ENCODE measurements at regions not wholly inside any gene's neighbourhood (a gene's known extent, or its start where the extent isn't known, plus 50 kb on each side); places are given as distances from the start of the nearest gene placed in this dataset.
"Not testable (repeated sequence)": the region's sequence is repeated elsewhere in the genome, so short reads cannot be mapped to it uniquely, and the experiment has no call there.

DNA sequence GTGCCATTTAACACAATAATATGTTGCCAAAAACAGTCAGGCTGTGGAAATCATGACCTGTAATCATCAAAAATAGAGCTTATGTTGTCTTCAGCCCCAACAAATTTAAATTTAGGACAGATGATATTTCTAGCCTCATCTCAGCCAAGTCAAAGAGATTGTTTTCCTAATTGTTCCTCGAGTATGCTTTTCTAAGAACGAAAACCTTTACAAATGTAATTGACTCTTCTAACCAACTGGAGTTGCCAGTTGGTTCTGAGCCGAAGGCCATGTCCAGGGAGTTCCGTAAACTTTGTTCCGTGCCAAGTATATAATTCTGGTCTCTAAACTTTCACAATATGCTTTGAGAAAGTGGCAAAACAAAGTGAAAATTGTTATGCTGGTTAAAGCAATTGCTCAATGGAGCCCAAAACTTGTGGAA lies 160.8 kb downstream of the CEMIP2 start:
- Mint-ChIP-seq H3K4me1 (ENCODE audit: low read depth) (no peaks in the 10 kb centered on the region), H3K4me3 (no peak overlapping the region), H3K9me3 (peaks cover 3% of the 10 kb centered on the region), H3K27ac (no peak overlapping the region), H3K27me3 (no peaks in the 10 kb centered on the region), H3K36me3 (ENCODE audit: low read depth) (no peaks in the 10 kb centered on the region)
- no peak for DNase-seq

DNA sequence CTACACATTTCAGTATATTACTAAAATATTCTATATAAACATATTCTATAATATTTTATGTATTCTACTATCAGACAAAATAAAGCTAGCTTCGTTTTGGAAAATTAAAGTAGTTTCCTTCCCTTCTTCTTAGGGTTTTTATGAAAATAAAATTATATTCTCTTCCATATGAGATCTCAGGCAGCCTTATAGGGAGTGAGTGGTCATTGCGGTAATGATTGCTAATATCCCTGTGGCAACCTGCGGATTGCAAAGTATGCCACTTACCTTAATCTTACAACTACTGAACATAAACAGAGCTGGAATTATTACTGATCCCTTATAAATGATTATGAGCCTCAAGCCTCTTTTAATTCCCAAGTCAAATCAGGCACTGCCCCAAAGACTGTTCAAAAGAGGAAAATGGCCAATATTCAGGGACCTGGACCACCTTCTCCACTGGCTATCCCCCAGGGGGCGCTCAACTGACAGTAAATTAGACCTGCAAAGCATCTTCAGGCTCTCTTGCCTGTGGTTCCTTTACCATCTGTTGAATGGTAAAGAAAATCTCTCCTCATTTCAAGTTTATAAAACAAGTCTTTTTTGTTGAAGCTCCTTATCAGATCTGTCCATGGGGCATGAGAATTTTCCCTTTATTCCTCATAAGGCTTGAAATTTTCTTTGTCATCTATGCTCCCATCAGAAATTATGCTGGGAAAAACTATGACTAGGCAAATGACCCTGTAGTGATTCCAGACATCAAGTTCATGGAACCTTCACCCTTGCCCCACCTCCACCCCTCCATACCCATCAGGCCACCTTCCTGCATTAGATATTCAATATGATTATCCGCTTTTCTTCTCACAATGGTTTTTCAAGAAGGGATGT lies 163.9 kb downstream of the CEMIP2 start:
- Mint-ChIP-seq H3K4me3 (no peak overlapping the region), H3K9me3 (no peaks in the 10 kb centered on the region), H3K27me3 (no peaks in the 10 kb centered on the region), H3K27ac (no peak overlapping the region), H3K4me1 (ENCODE audit: low read depth) (no peaks in the 10 kb centered on the region), H3K36me3 (ENCODE audit: low read depth) (no peaks in the 10 kb centered on the region)
- DNase-seq = peak; percentile 78

DNA sequence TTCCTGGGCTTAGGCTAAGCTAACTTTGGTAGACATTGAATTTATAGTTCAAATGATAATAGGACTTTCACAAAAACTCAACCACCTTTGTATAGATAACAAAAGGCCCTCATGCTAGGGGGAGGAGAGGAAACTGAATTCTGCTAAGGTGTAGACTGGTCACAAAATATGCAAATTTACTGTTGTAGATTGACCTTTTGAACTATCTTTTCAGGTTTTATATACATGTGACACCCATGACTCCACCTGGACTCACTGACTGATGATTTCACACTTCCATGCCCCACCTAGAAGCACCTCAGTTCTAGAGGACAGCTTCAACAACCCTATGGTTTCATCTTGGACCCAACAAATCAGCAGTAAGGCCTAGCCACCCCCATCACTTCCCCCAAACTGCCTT lies 165.7 kb downstream of the CEMIP2 start:
- H3K9me3 Mint-ChIP-seq = no peaks in the 10 kb centered on the region
- no peaks in the 10 kb centered on the region for H3K36me3 Mint-ChIP-seq (ENCODE audit: low read depth)
- no peak overlapping the region for H3K27ac Mint-ChIP-seq
- no peak for DNase-seq
- H3K4me3 Mint-ChIP-seq = no peak overlapping the region
- H3K27me3 Mint-ChIP-seq = no peaks in the 10 kb centered on the region
- H3K4me1 Mint-ChIP-seq (ENCODE audit: low read depth) = no peaks in the 10 kb centered on the region

DNA sequence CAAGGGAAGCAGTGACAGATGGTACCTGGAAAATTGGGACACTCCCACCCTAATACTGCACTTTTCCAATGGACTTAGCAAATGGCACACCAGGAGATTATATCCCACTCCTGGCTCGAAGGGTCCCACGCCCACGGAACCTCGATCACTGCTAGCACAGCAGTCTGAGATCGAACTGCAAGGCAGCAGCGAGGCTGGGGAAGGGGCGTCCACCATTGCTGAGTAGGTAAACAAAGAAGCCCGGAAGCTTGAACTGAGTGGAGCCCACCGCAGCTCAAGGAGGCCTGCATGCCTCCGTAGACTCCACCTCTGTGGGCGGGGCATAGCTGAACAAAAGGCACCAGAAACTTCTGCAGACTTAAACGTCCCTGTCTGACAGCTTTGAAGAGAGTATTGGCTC lies 172.6 kb downstream of the CEMIP2 start:
- not testable (repeated sequence) for H3K27ac Mint-ChIP-seq; H3K4me3 Mint-ChIP-seq; H3K4me1 Mint-ChIP-seq (ENCODE audit: low read depth); H3K36me3 Mint-ChIP-seq (ENCODE audit: low read depth); H3K9me3 Mint-ChIP-seq; DNase-seq
- peaks cover 15% of the 10 kb centered on the region for H3K27me3 Mint-ChIP-seq

DNA sequence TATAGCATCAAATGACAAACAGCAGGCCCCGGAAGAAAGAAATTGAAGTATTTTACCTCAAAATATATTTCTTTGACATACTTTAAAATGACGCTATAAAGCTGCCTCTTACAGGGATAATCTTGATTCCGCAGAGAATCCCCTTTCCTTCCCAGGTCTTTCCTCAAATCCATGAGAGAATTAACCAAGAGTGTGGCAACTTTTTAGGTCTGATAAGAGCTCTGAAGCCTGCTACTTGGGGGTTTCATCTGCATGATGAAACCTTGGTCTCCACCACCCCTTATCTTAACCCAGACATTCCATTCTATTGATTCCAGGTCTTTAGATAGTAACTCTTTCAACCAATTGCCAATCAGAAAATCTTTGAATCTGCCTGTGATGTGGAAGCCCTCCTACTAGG lies 173.8 kb downstream of the CEMIP2 start:
- H3K4me1 Mint-ChIP-seq (ENCODE audit: low read depth) = no peaks in the 10 kb centered on the region
- DNase-seq = no peak
- peaks cover 15% of the 10 kb centered on the region for H3K27me3 Mint-ChIP-seq
- no peaks in the 10 kb centered on the region for H3K36me3 Mint-ChIP-seq (ENCODE audit: low read depth)
- no peaks in the 10 kb centered on the region for H3K9me3 Mint-ChIP-seq
- no peak overlapping the region for H3K27ac Mint-ChIP-seq
- H3K4me3 Mint-ChIP-seq = no peak overlapping the region

DNA sequence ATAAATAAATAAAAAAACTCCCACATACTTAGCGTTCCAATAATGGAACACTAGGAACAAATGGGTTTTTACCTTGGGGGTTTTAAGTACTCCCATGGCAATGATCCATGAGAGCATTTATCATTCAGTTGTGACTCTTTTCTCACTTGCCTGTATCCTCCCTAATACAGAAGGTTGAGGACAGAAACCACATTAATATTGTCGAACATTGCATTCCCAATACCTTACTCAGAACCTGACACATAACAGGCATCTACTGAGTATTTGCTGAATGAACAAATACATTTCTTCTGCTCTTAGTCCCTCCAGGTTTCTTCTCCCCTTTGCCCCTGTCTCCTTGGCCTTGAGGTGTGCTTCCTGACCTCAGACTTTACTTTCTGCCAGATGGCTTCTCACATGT lies 175.9 kb downstream of the CEMIP2 start:
- Mint-ChIP-seq H3K27me3 (peaks cover 15% of the 10 kb centered on the region), H3K4me3 (no peak overlapping the region), H3K36me3 (ENCODE audit: low read depth) (no peaks in the 10 kb centered on the region), H3K27ac (no peak overlapping the region), H3K4me1 (ENCODE audit: low read depth) (peaks cover 4% of the 10 kb centered on the region), H3K9me3 (no peaks in the 10 kb centered on the region)
- DNase-seq = no peak

DNA sequence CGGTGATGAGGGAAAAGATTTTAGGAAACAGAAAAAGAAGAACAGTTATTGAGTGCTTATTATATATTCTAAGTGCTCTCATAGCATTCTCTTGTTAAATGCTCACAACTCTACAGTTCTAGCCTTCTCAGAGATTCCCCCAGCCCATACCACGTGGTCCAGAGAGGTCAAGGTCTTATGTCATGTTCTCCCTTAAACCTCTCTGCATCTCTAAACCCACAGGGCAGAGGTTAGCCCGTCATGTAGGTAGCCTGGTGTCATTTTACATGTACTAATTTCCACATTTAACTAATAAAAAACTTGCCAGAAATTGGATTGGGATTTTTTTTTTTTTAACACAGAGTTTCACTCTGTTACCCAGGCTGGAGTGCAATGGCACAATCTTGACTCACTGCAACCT lies 178.0 kb downstream of the CEMIP2 start:
- H3K27ac Mint-ChIP-seq = no peak overlapping the region
- H3K9me3 Mint-ChIP-seq = no peaks in the 10 kb centered on the region
- no peaks in the 10 kb centered on the region for H3K36me3 Mint-ChIP-seq (ENCODE audit: low read depth)
- no peak for DNase-seq
- no peak overlapping the region for H3K4me3 Mint-ChIP-seq
- peaks cover 4% of the 10 kb centered on the region for H3K4me1 Mint-ChIP-seq (ENCODE audit: low read depth)
- peaks cover 15% of the 10 kb centered on the region for H3K27me3 Mint-ChIP-seq

DNA sequence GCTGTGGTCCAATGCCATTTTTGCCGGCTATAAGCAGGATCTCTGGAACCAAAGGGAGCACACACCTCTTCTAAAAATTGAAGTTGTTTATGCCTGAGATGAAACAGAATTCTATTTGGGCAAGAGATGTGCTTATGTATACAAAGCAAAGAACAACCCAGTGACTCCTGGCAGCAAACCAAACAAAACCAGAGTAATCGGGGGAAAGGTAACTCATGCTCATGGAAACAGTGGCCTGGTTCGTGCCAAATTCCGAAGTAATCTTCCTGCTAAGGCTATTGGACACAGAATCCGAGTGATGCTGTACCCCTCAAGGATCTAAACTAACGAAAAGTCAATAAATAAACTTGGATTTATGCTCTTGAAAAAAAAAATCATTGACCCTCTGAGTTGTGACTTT lies 178.7 kb downstream of the CEMIP2 start:
- H3K9me3 Mint-ChIP-seq = no peaks in the 10 kb centered on the region
- H3K27me3 Mint-ChIP-seq = peaks cover 15% of the 10 kb centered on the region
- DNase-seq = no peak
- H3K27ac Mint-ChIP-seq = no peak overlapping the region
- H3K36me3 Mint-ChIP-seq (ENCODE audit: low read depth) = no peaks in the 10 kb centered on the region
- no peak overlapping the region for H3K4me3 Mint-ChIP-seq
- peaks cover 4% of the 10 kb centered on the region for H3K4me1 Mint-ChIP-seq (ENCODE audit: low read depth)

DNA sequence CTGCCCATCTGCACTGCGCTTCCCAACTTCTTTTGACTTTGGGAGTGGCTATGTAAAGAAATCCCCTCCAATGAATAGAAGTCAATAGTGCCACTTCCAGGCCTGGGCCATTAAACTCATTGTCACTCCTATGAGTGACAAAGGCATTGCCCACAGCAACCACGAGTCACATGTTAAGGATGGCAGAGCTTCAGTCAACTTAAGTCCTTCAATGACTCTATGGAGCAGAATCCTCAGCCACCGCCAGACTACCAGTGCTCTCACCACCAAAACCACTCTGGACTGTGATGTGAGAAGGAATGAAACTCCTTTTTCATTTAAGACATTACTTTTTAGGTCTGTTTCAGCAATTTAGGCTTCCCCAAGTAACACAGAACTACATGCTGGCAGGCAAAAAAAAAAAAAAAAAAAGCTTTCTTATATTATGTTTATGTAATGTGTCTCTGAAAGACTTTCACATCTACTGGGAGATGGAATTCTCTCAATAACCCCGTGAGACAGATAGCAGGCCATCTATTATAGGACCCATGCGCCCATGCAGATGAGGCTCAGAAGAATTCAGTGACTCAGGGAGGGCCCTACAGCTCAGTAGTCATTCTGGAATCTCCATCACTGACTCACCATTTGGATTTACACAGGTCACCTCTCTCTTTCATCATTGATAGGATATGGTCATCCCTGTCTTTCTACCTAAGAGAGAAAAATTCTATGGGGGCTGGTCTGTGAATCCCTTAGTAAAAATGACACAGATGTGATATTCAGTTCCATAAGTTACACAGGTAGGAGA lies 180.5 kb downstream of the CEMIP2 start:
- H3K4me1 Mint-ChIP-seq (ENCODE audit: low read depth) = peaks cover 4% of the 10 kb centered on the region
- no peaks in the 10 kb centered on the region for H3K36me3 Mint-ChIP-seq (ENCODE audit: low read depth)
- H3K27ac Mint-ChIP-seq = no peak overlapping the region
- H3K9me3 Mint-ChIP-seq = no peaks in the 10 kb centered on the region
- H3K4me3 Mint-ChIP-seq = no peak overlapping the region
- DNase-seq = no peak
- H3K27me3 Mint-ChIP-seq = peaks cover 5% of the 10 kb centered on the region

DNA sequence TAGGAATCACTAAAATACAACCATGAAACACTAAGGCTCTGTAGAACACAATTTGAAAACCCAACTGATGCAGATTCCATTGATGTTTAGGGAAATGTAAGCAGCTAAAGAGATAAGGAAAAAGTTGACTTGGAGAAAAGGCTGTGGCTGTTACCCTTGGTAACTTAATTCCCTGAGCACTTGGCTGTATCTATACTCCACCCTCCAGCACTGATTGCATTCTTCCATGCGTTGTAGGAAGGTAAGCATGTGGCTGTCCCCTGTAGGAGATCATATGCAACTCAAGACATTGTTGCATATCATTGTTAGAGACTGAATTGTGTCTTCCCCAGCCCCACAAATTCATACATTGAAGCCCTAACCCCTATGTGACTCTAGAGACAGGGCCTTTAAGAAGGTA lies 184.5 kb downstream of the CEMIP2 start:
- DNase-seq = no peak
- no peaks in the 10 kb centered on the region for H3K27me3 Mint-ChIP-seq
- H3K9me3 Mint-ChIP-seq = no peaks in the 10 kb centered on the region
- H3K36me3 Mint-ChIP-seq (ENCODE audit: low read depth) = no peaks in the 10 kb centered on the region
- H3K4me1 Mint-ChIP-seq (ENCODE audit: low read depth) = peaks cover 4% of the 10 kb centered on the region
- no peak overlapping the region for H3K4me3 Mint-ChIP-seq
- H3K27ac Mint-ChIP-seq = no peak overlapping the region

DNA sequence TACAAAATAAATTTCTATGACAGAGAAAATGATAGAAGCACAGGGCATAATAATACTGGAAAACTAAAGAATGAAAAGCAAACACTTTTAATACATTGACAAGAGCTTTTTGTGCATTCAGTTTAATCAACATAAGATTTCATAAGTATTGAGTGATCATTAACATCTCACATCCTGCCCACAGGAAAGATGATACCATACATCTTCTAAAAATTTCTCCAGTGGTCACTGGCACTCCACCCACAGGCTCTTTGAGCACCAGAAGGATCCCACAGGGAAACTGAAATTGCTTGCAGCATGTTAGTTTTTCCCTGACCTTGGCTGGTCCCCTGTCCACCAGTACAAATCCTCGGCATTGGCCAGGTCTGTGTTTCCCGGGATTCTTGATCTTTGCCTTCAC lies 186.0 kb downstream of the CEMIP2 start:
- Mint-ChIP-seq H3K9me3 (no peaks in the 10 kb centered on the region), H3K27me3 (no peaks in the 10 kb centered on the region), H3K27ac (no peak overlapping the region), H3K4me3 (no peak overlapping the region), H3K4me1 (ENCODE audit: low read depth) (no peaks in the 10 kb centered on the region), H3K36me3 (ENCODE audit: low read depth) (no peaks in the 10 kb centered on the region)
- DNase-seq = no peak

DNA sequence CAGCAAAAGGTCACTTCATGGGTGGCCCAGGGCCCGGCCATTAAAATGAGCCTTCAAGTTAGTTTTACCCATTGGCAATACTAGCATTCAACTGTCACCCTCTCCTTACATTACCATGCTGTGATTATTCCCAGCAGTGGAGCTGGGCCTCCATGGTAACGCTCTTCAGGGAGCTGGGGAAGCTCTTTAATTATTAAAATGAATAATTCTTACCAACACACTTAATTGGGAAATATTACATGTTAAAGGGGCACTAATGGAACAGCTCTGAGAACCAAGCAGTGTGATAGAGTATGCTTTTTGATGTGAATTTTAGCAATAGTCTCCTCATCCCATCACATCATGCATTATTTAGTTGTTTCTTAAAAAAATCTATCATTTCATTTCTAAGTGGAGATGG lies 187.2 kb downstream of the CEMIP2 start:
- no peak for DNase-seq
- Mint-ChIP-seq H3K27me3 (peaks cover 2% of the 10 kb centered on the region), H3K9me3 (no peaks in the 10 kb centered on the region), H3K4me1 (ENCODE audit: low read depth) (no peaks in the 10 kb centered on the region), H3K27ac (no peak overlapping the region), H3K36me3 (ENCODE audit: low read depth) (no peaks in the 10 kb centered on the region), H3K4me3 (no peak overlapping the region)

DNA sequence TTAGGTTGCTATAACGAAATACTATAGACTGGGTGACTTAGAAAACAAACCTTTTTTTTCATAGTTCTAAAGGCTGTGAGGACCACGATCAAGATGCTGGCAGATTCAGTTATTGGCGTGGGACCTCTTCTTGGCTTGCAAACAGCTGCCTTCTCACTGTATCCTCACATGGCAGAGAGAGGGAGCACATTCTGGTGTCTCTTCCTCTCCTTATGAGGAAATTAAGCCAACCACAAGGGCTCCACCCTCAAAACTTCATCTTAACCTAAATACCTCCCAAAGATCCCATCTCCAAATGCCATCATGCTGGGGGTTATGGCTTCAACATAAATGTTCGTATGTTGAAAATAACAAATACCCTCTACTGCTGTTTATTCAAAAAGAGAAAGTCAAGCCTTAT lies 197.1 kb downstream of the CEMIP2 start:
- Mint-ChIP-seq H3K27me3 (peaks cover 11% of the 10 kb centered on the region), H3K4me3 (no peak overlapping the region), H3K9me3 (no peaks in the 10 kb centered on the region), H3K4me1 (ENCODE audit: low read depth) (no peaks in the 10 kb centered on the region), H3K27ac (no peak overlapping the region), H3K36me3 (ENCODE audit: low read depth) (no peaks in the 10 kb centered on the region)
- DNase-seq = no peak

DNA sequence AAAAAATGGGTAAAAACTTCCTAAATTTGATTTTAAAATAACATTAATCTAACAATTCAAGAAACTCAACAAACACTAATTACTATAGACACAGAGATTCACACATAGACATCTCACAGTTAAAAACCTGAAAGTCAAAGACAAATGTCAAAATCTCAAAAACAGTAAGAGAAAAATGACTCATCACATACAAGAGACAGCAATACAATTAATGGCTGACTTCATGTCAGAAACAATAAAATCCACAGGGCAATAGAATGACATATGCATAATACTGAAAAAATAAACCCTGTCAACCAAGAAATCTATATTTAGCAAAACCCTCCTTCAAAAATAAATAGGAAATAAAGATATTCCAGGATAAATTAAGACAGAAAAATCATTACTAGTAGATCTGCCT lies 200.4 kb downstream of the CEMIP2 start:
- H3K9me3 Mint-ChIP-seq = no peaks in the 10 kb centered on the region
- no peak for DNase-seq
- no peaks in the 10 kb centered on the region for H3K4me1 Mint-ChIP-seq (ENCODE audit: low read depth)
- no peak overlapping the region for H3K27ac Mint-ChIP-seq
- H3K36me3 Mint-ChIP-seq (ENCODE audit: low read depth) = no peaks in the 10 kb centered on the region
- no peak overlapping the region for H3K4me3 Mint-ChIP-seq
- H3K27me3 Mint-ChIP-seq = peaks cover 33% of the 10 kb centered on the region

DNA sequence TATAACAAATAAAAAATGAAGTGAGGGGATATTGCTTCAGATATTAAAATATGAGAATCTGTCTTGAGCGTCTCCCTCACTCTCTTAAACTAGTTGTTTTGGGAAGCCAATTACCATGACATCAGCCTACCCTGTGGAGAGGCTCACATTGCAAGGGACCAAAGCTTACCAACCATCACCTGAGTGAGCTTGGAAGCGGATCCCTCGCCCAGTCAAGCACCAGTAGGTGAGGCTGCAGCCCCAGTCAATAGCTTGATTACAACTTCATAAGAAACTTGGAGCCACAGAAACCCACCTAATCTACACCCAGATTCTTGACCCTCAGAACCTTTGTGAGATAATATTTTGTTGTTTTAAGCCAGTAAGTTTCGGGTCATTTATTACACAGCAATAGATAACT lies 206.2 kb downstream of the CEMIP2 start:
- H3K27ac Mint-ChIP-seq = no peak overlapping the region
- peaks cover 50% of the 10 kb centered on the region for H3K27me3 Mint-ChIP-seq
- H3K4me3 Mint-ChIP-seq = no peak overlapping the region
- no peaks in the 10 kb centered on the region for H3K4me1 Mint-ChIP-seq (ENCODE audit: low read depth)
- no peaks in the 10 kb centered on the region for H3K9me3 Mint-ChIP-seq
- H3K36me3 Mint-ChIP-seq (ENCODE audit: low read depth) = no peaks in the 10 kb centered on the region
- DNase-seq = no peak
